ENCODE measurements at regions not wholly inside any gene's neighbourhood (a gene's known extent, or its start where the extent isn't known, plus 50 kb on each side); places are given as distances from the start of the nearest gene placed in this dataset.

DNA sequence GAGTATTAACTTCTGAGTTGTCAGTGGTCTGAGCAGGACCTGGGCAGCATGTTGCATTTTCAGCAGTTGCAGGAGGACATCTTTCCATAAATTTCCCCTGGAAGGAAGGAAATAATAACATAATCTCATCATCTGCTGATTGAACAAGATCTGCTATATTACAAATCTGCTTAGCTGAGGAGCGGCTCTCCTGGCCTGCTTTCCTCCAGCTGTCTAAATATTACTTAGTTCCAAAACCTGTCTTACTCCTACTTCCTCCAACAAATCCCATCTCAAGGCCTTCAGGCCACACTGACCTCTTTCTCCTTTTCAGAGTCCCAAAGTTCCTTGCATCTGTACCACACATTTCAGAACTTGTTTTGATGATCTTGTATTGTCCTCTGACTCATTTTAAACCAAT lies 364.4 kb upstream of the MCTP2 start:
- DNase-seq (ENCODE audit: low read depth in 1 of 2, low spot score in 1 of 2) = no peak
- TF ChIP-seq POLR2AphosphoS5 (IDR thresholded peaks at IDR 0.05; ENCODE audit: low read depth) (no peak), SPI1 (IDR thresholded peaks at IDR 0.05; ENCODE audit: borderline replicate concordance, low read depth) (no peak), GABPA (IDR thresholded peaks at IDR 0.05; ENCODE audit: low read depth) (no peak)
- TF ChIP-seq, protein P1, sequence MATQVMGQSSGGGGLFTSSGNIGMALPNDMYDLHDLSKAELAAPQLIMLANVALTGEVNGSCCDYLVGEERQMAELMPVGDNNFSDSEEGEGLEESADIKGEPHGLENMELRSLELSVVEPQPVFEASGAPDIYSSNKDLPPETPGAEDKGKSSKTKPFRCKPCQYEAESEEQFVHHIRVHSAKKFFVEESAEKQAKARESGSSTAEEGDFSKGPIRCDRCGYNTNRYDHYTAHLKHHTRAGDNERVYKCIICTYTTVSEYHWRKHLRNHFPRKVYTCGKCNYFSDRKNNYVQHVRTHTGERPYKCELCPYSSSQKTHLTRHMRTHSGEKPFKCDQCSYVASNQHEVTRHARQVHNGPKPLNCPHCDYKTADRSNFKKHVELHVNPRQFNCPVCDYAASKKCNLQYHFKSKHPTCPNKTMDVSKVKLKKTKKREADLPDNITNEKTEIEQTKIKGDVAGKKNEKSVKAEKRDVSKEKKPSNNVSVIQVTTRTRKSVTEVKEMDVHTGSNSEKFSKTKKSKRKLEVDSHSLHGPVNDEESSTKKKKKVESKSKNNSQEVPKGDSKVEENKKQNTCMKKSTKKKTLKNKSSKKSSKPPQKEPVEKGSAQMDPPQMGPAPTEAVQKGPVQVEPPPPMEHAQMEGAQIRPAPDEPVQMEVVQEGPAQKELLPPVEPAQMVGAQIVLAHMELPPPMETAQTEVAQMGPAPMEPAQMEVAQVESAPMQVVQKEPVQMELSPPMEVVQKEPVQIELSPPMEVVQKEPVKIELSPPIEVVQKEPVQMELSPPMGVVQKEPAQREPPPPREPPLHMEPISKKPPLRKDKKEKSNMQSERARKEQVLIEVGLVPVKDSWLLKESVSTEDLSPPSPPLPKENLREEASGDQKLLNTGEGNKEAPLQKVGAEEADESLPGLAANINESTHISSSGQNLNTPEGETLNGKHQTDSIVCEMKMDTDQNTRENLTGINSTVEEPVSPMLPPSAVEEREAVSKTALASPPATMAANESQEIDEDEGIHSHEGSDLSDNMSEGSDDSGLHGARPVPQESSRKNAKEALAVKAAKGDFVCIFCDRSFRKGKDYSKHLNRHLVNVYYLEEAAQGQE (IDR thresholded peaks at IDR 0.05; ENCODE audit: insufficient replicate concordance, low read depth) = no peak
- TF ChIP-seq, protein P2, sequence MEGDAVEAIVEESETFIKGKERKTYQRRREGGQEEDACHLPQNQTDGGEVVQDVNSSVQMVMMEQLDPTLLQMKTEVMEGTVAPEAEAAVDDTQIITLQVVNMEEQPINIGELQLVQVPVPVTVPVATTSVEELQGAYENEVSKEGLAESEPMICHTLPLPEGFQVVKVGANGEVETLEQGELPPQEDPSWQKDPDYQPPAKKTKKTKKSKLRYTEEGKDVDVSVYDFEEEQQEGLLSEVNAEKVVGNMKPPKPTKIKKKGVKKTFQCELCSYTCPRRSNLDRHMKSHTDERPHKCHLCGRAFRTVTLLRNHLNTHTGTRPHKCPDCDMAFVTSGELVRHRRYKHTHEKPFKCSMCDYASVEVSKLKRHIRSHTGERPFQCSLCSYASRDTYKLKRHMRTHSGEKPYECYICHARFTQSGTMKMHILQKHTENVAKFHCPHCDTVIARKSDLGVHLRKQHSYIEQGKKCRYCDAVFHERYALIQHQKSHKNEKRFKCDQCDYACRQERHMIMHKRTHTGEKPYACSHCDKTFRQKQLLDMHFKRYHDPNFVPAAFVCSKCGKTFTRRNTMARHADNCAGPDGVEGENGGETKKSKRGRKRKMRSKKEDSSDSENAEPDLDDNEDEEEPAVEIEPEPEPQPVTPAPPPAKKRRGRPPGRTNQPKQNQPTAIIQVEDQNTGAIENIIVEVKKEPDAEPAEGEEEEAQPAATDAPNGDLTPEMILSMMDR (IDR thresholded peaks at IDR 0.05; ENCODE audit: insufficient read depth, low read length) = no peak
- no peak overlapping the region for H3K27ac ChIP-seq (replicated peaks)
- H3K4me3 ChIP-seq (replicated peaks; ENCODE audit: insufficient read depth, low read length) = no peak overlapping the region
- H3K27me3 ChIP-seq (ENCODE audit: insufficient read depth, poor library complexity, severe bottlenecking) = no peaks in the 10 kb centered on the region

DNA sequence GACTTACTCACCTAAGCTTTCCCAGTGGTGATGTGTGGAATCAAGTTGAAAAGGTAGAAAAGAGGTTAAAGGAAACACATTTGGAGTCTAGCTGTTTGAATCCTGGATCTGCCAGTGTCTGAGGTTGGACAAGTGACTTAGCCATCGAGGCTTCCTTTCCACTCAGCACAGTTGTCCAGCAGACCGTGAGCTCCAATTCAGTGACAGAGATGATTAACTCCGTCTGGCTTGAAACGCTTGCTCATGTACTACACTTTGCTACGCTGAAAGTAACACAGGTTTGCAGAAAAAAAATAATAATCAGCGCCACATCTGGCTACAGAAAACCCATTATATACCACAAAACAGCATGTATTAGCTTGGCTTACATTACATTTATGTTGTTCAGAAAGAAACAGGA lies 364.9 kb upstream of the MCTP2 start:
- DNase-seq (ENCODE audit: low read depth in 1 of 2, low spot score in 1 of 2) = no peak
- TF ChIP-seq, protein P2 (IDR thresholded peaks at IDR 0.05; ENCODE audit: insufficient read depth, low read length) = no peak
- no peak for TF ChIP-seq GABPA (IDR thresholded peaks at IDR 0.05; ENCODE audit: low read depth)
- TF ChIP-seq POLR2AphosphoS5 (IDR thresholded peaks at IDR 0.05; ENCODE audit: low read depth) = no peak
- TF ChIP-seq, protein P1 (IDR thresholded peaks at IDR 0.05; ENCODE audit: insufficient replicate concordance, low read depth) = no peak
- no peak for TF ChIP-seq SPI1 (IDR thresholded peaks at IDR 0.05; ENCODE audit: borderline replicate concordance, low read depth)
- no peak overlapping the region for H3K27ac ChIP-seq (replicated peaks)
- H3K27me3 ChIP-seq (ENCODE audit: insufficient read depth, poor library complexity, severe bottlenecking) = no peaks in the 10 kb centered on the region
- H3K4me3 ChIP-seq (replicated peaks; ENCODE audit: insufficient read depth, low read length) = no peak overlapping the region

DNA sequence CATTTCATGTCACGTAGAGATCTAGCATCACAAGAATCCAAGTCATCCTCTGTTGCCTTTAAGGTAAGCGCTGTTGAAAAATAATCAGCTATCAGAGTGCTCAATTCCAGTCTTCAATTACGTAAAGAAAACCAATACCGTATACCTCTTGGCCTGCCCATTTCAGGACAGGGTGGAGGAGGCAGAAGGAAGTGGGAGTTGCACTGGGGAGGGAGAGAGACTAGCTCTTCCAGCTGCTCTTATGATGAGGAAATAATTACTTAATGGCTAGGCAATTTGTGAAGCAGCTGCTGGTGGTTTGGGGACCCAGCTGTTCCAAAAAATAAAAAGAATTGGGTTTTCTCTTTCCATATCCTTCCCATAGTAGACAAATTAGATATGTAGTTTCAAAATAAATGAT lies 365.8 kb upstream of the MCTP2 start:
- TF ChIP-seq GABPA (IDR thresholded peaks at IDR 0.05; ENCODE audit: low read depth) = peak; percentile 13; the same call in 1 of the 2 replicates
- TF ChIP-seq, protein P1 (IDR thresholded peaks at IDR 0.05; ENCODE audit: insufficient replicate concordance, low read depth) = no peak
- TF ChIP-seq POLR2AphosphoS5 (IDR thresholded peaks at IDR 0.05; ENCODE audit: low read depth) = peak; percentile 82
- TF ChIP-seq SPI1 (IDR thresholded peaks at IDR 0.05; ENCODE audit: borderline replicate concordance, low read depth) = peak; percentile 69; the same call in 1 of the 2 replicates
- Histone ChIP-seq H3K27ac (replicated peaks) (no peak overlapping the region), H3K4me3 (replicated peaks; ENCODE audit: insufficient read depth, low read length) (no peak overlapping the region), H3K27me3 (ENCODE audit: insufficient read depth, poor library complexity, severe bottlenecking) (no peaks in the 10 kb centered on the region)
- DNase-seq (ENCODE audit: low read depth in 1 of 2, low spot score in 1 of 2) = peak; percentile 66 to 78

All from HL-60 (cell line).